ENCODE measurements at regions not wholly inside any gene's neighbourhood (a gene's known extent, or its start where the extent isn't known, plus 50 kb on each side); places are given as distances from the start of the nearest gene placed in this dataset.
"Not testable (repeated sequence)": the region's sequence is repeated elsewhere in the genome, so short reads cannot be mapped to it uniquely, and the experiment has no call there.

- no peak for DNase-seq (ENCODE audit: low read depth in 4 of 4, low spot score in 1 of 4)
Observed at GRCh38 chr13:50766695-50767094, 76.8 kb downstream of the DLEU7 start.

GRCh38 chr13:50772881-50773280 is 70.6 kb downstream of the DLEU7 start:
- not testable (repeated sequence) for DNase-seq (ENCODE audit: low read depth in 4 of 4, low spot score in 1 of 4)
